Right lobe of liver (tissue), 4 donors: ENCODE measurements at regions not wholly inside any gene's neighbourhood (a gene's known extent, or its start where the extent isn't known, plus 50 kb on each side); places are given as distances from the start of the nearest gene placed in this dataset.

ENCODE experiments used
- CTCF ChIP-seq, 4 donors: fragments of 200-600 bp in 3 of 4; fragments of 450-650 bp in 1 of 4; IDR thresholded peaks; one replicate each; pipeline versions ENCODE4 v1.5.1 to v1.8.0; 2016 to 2022; ENCODE audit warnings: antibody characterized with exemption in 4 of 4, mild to moderate bottlenecking in 2 of 4
- POLR2A ChIP-seq: fragments of 450-650 bp; IDR thresholded peaks from one replicate; pipeline ENCODE4 v1.6.1; 2017; ENCODE audit warnings: antibody characterized with exemption, mild to moderate bottlenecking
- donor health status: DM: no; HTN: no; CAD: no.
- donor health status: DM: no; HTN: no; CAD: no.
- donor health status: DM: no; HTN: yes; CAD: no.

GRCh38 chr11:130604606-130605005 is 156.2 kb downstream of the ADAMTS15 start:
- no peak for TF ChIP-seq POLR2A
- no peak for TF ChIP-seq CTCF (IDR thresholded peaks at IDR 0.05)
